H1 (cell line): ENCODE measurements at regions not wholly inside any gene's neighbourhood (a gene's known extent, or its start where the extent isn't known, plus 50 kb on each side); places are given as distances from the start of the nearest gene placed in this dataset.

ENCODE experiments used
- CTCF ChIP-seq, 3 experiments: IDR thresholded peaks; 1 replicate in 2 of 3; 2 replicates in 1 of 3; pipeline versions ENCODE4 v1.5.1 to v1.6.1; 2011; ENCODE audit warnings: low read length in 3 of 3, mild to moderate bottlenecking in 3 of 3, inconsistent platforms in 2 of 3, low read depth in 1 of 3, moderate library complexity in 1 of 3; ENCODE audit not compliant: insufficient read depth in 1 of 3; ENCODE audit errors: control extremely low read depth in 1 of 3
- KDM1A ChIP-seq: fragments of 200-600, 300-600 bp; sonication (generic); IDR thresholded peaks from 2 replicates; pipeline ENCODE4 v1.7.1; 2016; ENCODE audit warnings: mild to moderate bottlenecking, low read length, borderline replicate concordance
- POLR2AphosphoS5 ChIP-seq: IDR thresholded peaks from 2 replicates; pipeline ENCODE4 v1.6.1; 2011; ENCODE audit warnings: low read depth, low read length

GRCh38 chr9:105057551-105057950, 129.6 kb upstream of the ABCA1 start:
- TF ChIP-seq CTCF (IDR thresholded peaks at IDR 0.05; ENCODE audit: control extremely low read depth in 1 of 3, insufficient read depth in 1 of 3, low read depth in 1 of 3, low read length in 3 of 3) (no peak), KDM1A (no peak), POLR2AphosphoS5 (no peak)
